ENCODE measurements at regions not wholly inside any gene's neighbourhood (a gene's known extent, or its start where the extent isn't known, plus 50 kb on each side); places are given as distances from the start of the nearest gene placed in this dataset.

GRCh38 chr7:131032786-131033185, 294.9 kb upstream of the MKLN1 start:
- TF ChIP-seq CTCF (IDR thresholded peaks at IDR 0.05) (no peak), POLR2A (IDR thresholded peaks at IDR 0.05) (no peak)
